ENCODE measurements at regions not wholly inside any gene's neighbourhood (a gene's known extent, or its start where the extent isn't known, plus 50 kb on each side); places are given as distances from the start of the nearest gene placed in this dataset.
"Not testable (repeated sequence)": the region's sequence is repeated elsewhere in the genome, so short reads cannot be mapped to it uniquely, and the experiment has no call there.

- TF ChIP-seq, protein P1, sequence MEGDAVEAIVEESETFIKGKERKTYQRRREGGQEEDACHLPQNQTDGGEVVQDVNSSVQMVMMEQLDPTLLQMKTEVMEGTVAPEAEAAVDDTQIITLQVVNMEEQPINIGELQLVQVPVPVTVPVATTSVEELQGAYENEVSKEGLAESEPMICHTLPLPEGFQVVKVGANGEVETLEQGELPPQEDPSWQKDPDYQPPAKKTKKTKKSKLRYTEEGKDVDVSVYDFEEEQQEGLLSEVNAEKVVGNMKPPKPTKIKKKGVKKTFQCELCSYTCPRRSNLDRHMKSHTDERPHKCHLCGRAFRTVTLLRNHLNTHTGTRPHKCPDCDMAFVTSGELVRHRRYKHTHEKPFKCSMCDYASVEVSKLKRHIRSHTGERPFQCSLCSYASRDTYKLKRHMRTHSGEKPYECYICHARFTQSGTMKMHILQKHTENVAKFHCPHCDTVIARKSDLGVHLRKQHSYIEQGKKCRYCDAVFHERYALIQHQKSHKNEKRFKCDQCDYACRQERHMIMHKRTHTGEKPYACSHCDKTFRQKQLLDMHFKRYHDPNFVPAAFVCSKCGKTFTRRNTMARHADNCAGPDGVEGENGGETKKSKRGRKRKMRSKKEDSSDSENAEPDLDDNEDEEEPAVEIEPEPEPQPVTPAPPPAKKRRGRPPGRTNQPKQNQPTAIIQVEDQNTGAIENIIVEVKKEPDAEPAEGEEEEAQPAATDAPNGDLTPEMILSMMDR (IDR thresholded peaks at IDR 0.05): not testable (repeated sequence)
- not testable (repeated sequence) for TF ChIP-seq POLR2A (IDR thresholded peaks at IDR 0.05)
Observed at GRCh38 chr9:67307109-67307508, 314.8 kb upstream of the SPATA31A3 start.
